OCI-LY3 (cell line): ENCODE measurements at regions not wholly inside any gene's neighbourhood (a gene's known extent, or its start where the extent isn't known, plus 50 kb on each side); places are given as distances from the start of the nearest gene placed in this dataset.

Source experiments
- EZH2phosphoT487 ChIP-seq: fragments of 200-600 bp; shearing (Covaris generic); IDR thresholded peaks from 2 replicates; pipeline ENCODE4 v1.6.1; 2018; ENCODE audit warnings: antibody characterized with exemption, mixed run types, low read depth
- TF ChIP-seq, protein P1 (sequence below): fragments of 200-600, 300-600 bp; sonication (generic); IDR thresholded peaks from 2 replicates; pipeline ENCODE4 v1.5.1; 2014; ENCODE audit warnings: antibody characterized with exemption, low read length, low read depth

DNA sequence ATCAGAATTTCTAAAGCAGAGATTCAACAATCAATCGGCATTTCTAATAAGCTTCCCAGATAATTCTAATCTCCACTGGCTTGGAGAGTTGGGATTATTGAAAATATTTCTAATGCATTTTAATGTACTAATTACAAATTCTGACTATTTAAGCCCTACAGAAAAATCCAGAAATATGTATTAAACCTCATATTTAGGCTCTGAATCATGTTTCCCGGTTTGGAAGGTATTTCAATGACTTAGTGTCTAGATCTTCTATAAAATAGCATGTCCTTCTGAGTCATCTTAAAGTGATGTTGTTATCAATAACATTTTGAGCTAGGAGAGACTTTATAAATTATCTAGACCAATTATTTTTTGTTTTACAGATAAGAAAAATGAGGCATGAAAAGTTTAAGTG, 258.8 kb upstream of the NRXN1 start:
- TF ChIP-seq, protein P1, sequence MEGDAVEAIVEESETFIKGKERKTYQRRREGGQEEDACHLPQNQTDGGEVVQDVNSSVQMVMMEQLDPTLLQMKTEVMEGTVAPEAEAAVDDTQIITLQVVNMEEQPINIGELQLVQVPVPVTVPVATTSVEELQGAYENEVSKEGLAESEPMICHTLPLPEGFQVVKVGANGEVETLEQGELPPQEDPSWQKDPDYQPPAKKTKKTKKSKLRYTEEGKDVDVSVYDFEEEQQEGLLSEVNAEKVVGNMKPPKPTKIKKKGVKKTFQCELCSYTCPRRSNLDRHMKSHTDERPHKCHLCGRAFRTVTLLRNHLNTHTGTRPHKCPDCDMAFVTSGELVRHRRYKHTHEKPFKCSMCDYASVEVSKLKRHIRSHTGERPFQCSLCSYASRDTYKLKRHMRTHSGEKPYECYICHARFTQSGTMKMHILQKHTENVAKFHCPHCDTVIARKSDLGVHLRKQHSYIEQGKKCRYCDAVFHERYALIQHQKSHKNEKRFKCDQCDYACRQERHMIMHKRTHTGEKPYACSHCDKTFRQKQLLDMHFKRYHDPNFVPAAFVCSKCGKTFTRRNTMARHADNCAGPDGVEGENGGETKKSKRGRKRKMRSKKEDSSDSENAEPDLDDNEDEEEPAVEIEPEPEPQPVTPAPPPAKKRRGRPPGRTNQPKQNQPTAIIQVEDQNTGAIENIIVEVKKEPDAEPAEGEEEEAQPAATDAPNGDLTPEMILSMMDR = no peak
- no peak for TF ChIP-seq EZH2phosphoT487
